ENCODE measurements at regions not wholly inside any gene's neighbourhood (a gene's known extent, or its start where the extent isn't known, plus 50 kb on each side); places are given as distances from the start of the nearest gene placed in this dataset.

GRCh38 chr13:106723036-106723435 lies 155.1 kb upstream of the ARGLU1 start:
- TF ChIP-seq RAD21 (conservative IDR thresholded peaks at IDR 0.05): no peak
- TF ChIP-seq SMC3 (conservative IDR thresholded peaks at IDR 0.05; ENCODE audit: poor library complexity): no peak
- no peak for TF ChIP-seq EP300 (conservative IDR thresholded peaks at IDR 0.05; ENCODE audit: poor library complexity, severe bottlenecking)
- TF ChIP-seq TAF1 (IDR thresholded peaks at IDR 0.05; ENCODE audit: low read depth): no peak
- Histone ChIP-seq H3K79me2 (replicated peaks; ENCODE audit: insufficient read depth, low read length) (no peaks in the 10 kb centered on the region), H3K4me2 (ENCODE audit: low read length) (no peak overlapping the region), H3K4me3 (ENCODE audit: low read length) (no peak overlapping the region), H4K20me1 (ENCODE audit: insufficient read depth) (no peaks in the 10 kb centered on the region), H3K9me2 (ENCODE audit: insufficient read depth, low read length) (no peaks in the 10 kb centered on the region), H2AFZ (ENCODE audit: low read depth, low read length) (no peak overlapping the region), H3K9me3 (ENCODE audit: low read length) (no peaks in the 10 kb centered on the region), H3K36me3 (ENCODE audit: insufficient read depth, low read length) (no peaks in the 10 kb centered on the region), H3K27ac (ENCODE audit: low read length) (no peak overlapping the region), H3K27me3 (ENCODE audit: insufficient read depth, low read depth, low read length) (no peaks in the 10 kb centered on the region), H3K9ac (ENCODE audit: low read length) (no peak overlapping the region), H3F3A (ENCODE audit: insufficient read depth, low read length, poor library complexity, severe bottlenecking) (no peaks in the 10 kb centered on the region)

DNA sequence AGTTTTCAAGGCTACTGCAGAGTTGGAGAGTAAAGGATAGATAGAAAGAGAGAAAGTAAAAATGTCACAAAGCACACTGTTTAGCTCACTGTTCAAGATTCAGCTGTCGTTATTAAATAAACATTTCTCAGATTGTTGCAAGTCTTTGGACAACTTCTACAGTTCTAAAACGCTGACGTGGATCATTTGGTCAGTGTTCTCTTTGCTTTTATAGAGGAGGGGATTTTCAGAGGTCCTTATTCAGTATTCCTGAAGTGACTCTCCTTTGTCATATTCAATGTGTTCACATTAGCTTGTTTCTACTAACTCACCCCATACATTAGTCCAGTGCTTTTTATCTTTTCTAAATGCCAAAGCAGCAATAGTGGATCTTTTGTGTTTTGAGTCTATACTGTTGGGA lies 154.7 kb upstream of the ARGLU1 start:
- no peak overlapping the region for H2AFZ ChIP-seq (ENCODE audit: low read depth, low read length)
- no peaks in the 10 kb centered on the region for H3K27me3 ChIP-seq (ENCODE audit: insufficient read depth, low read depth, low read length)
- H3K9me3 ChIP-seq (ENCODE audit: low read length): peaks cover 3% of the 10 kb centered on the region
- no peaks in the 10 kb centered on the region for H3K79me2 ChIP-seq (replicated peaks; ENCODE audit: insufficient read depth, low read length)
- no peak overlapping the region for H3K4me3 ChIP-seq (ENCODE audit: low read length)
- H4K20me1 ChIP-seq (ENCODE audit: insufficient read depth): no peaks in the 10 kb centered on the region
- H3F3A ChIP-seq (ENCODE audit: insufficient read depth, low read length, poor library complexity, severe bottlenecking): no peaks in the 10 kb centered on the region
- no peak for TF ChIP-seq POLR2AphosphoS5 (IDR thresholded peaks at IDR 0.05)
- no peak for TF ChIP-seq SMC3 (conservative IDR thresholded peaks at IDR 0.05; ENCODE audit: poor library complexity)
- no peak for TF ChIP-seq TAF1 (IDR thresholded peaks at IDR 0.05; ENCODE audit: low read depth)
- TF ChIP-seq, protein P1, sequence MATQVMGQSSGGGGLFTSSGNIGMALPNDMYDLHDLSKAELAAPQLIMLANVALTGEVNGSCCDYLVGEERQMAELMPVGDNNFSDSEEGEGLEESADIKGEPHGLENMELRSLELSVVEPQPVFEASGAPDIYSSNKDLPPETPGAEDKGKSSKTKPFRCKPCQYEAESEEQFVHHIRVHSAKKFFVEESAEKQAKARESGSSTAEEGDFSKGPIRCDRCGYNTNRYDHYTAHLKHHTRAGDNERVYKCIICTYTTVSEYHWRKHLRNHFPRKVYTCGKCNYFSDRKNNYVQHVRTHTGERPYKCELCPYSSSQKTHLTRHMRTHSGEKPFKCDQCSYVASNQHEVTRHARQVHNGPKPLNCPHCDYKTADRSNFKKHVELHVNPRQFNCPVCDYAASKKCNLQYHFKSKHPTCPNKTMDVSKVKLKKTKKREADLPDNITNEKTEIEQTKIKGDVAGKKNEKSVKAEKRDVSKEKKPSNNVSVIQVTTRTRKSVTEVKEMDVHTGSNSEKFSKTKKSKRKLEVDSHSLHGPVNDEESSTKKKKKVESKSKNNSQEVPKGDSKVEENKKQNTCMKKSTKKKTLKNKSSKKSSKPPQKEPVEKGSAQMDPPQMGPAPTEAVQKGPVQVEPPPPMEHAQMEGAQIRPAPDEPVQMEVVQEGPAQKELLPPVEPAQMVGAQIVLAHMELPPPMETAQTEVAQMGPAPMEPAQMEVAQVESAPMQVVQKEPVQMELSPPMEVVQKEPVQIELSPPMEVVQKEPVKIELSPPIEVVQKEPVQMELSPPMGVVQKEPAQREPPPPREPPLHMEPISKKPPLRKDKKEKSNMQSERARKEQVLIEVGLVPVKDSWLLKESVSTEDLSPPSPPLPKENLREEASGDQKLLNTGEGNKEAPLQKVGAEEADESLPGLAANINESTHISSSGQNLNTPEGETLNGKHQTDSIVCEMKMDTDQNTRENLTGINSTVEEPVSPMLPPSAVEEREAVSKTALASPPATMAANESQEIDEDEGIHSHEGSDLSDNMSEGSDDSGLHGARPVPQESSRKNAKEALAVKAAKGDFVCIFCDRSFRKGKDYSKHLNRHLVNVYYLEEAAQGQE (IDR thresholded peaks at IDR 0.05; ENCODE audit: borderline replicate concordance): no peak
- no peak for TF ChIP-seq EZH2 (IDR thresholded peaks at IDR 0.05; ENCODE audit: borderline replicate concordance, insufficient read depth, low read length, poor library complexity, severe bottlenecking)
- TF ChIP-seq, protein P2, sequence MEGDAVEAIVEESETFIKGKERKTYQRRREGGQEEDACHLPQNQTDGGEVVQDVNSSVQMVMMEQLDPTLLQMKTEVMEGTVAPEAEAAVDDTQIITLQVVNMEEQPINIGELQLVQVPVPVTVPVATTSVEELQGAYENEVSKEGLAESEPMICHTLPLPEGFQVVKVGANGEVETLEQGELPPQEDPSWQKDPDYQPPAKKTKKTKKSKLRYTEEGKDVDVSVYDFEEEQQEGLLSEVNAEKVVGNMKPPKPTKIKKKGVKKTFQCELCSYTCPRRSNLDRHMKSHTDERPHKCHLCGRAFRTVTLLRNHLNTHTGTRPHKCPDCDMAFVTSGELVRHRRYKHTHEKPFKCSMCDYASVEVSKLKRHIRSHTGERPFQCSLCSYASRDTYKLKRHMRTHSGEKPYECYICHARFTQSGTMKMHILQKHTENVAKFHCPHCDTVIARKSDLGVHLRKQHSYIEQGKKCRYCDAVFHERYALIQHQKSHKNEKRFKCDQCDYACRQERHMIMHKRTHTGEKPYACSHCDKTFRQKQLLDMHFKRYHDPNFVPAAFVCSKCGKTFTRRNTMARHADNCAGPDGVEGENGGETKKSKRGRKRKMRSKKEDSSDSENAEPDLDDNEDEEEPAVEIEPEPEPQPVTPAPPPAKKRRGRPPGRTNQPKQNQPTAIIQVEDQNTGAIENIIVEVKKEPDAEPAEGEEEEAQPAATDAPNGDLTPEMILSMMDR (IDR thresholded peaks at IDR 0.05; ENCODE audit: poor library complexity, severe bottlenecking): no peak
- TF ChIP-seq RAD21 (conservative IDR thresholded peaks at IDR 0.05): no peak
- TF ChIP-seq EP300 (conservative IDR thresholded peaks at IDR 0.05; ENCODE audit: poor library complexity, severe bottlenecking): no peak
- no peak for TF ChIP-seq MXI1 (conservative IDR thresholded peaks at IDR 0.05; ENCODE audit: poor library complexity, severe bottlenecking)
- no peaks in the 10 kb centered on the region for H3K36me3 ChIP-seq (ENCODE audit: insufficient read depth, low read length)
- no peak overlapping the region for H3K9ac ChIP-seq (ENCODE audit: low read length)
- no peaks in the 10 kb centered on the region for H3K9me2 ChIP-seq (ENCODE audit: insufficient read depth, low read length)
- H3K4me2 ChIP-seq (ENCODE audit: low read length): no peak overlapping the region
- H3K27ac ChIP-seq (ENCODE audit: low read length): no peak overlapping the region

DNA sequence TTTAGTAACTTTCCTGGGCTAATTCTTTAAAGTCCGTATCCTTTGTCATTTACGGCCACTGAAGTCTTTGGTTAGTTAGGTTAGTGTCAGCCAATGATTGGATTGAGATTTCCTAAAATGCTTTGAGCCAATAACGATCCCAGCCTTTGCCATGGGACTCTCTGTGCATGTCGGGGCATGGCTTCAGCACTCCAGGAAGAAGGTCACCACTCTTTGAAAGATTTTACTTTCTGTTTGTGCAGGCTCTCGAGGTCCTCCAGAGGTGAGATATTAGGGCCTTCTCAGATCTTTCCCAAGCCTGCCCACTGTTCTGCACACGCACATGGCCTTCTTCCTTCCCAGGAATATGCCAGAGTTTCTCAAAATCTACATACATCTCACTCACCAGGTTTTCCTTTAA lies 153.7 kb upstream of the ARGLU1 start:
- Histone ChIP-seq H3K9me2 (ENCODE audit: insufficient read depth, low read length) (no peaks in the 10 kb centered on the region), H2AFZ (ENCODE audit: low read depth, low read length) (no peak overlapping the region), H4K20me1 (ENCODE audit: insufficient read depth) (no peaks in the 10 kb centered on the region), H3K9ac (ENCODE audit: low read length) (no peak overlapping the region), H3K4me3 (ENCODE audit: low read length) (no peak overlapping the region), H3K27me3 (ENCODE audit: insufficient read depth, low read depth, low read length) (no peaks in the 10 kb centered on the region), H3K9me3 (ENCODE audit: low read length) (peaks cover 5% of the 10 kb centered on the region), H3K36me3 (ENCODE audit: insufficient read depth, low read length) (no peaks in the 10 kb centered on the region), H3K79me2 (replicated peaks; ENCODE audit: insufficient read depth, low read length) (no peaks in the 10 kb centered on the region), H3K27ac (ENCODE audit: low read length) (no peak overlapping the region), H3K4me2 (ENCODE audit: low read length) (no peak overlapping the region), H3F3A (ENCODE audit: insufficient read depth, low read length, poor library complexity, severe bottlenecking) (no peaks in the 10 kb centered on the region)
- TF ChIP-seq, protein P1 (IDR thresholded peaks at IDR 0.05; ENCODE audit: borderline replicate concordance): no peak
- TF ChIP-seq SMC3 (conservative IDR thresholded peaks at IDR 0.05; ENCODE audit: poor library complexity) (no peak), POLR2AphosphoS5 (IDR thresholded peaks at IDR 0.05) (no peak), EP300 (conservative IDR thresholded peaks at IDR 0.05; ENCODE audit: poor library complexity, severe bottlenecking) (no peak), RAD21 (conservative IDR thresholded peaks at IDR 0.05) (no peak), EZH2 (IDR thresholded peaks at IDR 0.05; ENCODE audit: borderline replicate concordance, insufficient read depth, low read length, poor library complexity, severe bottlenecking) (no peak), TAF1 (IDR thresholded peaks at IDR 0.05; ENCODE audit: low read depth) (no peak), MXI1 (conservative IDR thresholded peaks at IDR 0.05; ENCODE audit: poor library complexity, severe bottlenecking) (no peak)
- TF ChIP-seq, protein P2 (IDR thresholded peaks at IDR 0.05; ENCODE audit: poor library complexity, severe bottlenecking): no peak

All from neural cell (in vitro differentiated cells).